H9 (cell line): ENCODE measurements at regions not wholly inside any gene's neighbourhood (a gene's known extent, or its start where the extent isn't known, plus 50 kb on each side); places are given as distances from the start of the nearest gene placed in this dataset.

Experiments used
- DNase-seq: peaks from one replicate; pipeline ENCODE4 v3.0.0-alpha.2; 2017
- H2AFZ ChIP-seq: one replicate; pipeline ENCODE4 v1.6.1; 2013; ENCODE audit warnings: mild to moderate bottlenecking, low read length, control low read depth, moderate library complexity
- H2AK5ac ChIP-seq: 2 replicates; pipeline ENCODE4 v1.6.1; 2013; ENCODE audit warnings: low read length, control low read depth, mixed read lengths; ENCODE audit not compliant: insufficient read length
- H2BK120ac ChIP-seq: one replicate; pipeline ENCODE4 v1.6.1; 2013; ENCODE audit warnings: low read depth, mild to moderate bottlenecking, low read length, control low read depth, inconsistent platforms; ENCODE audit not compliant: poor library complexity, severe bottlenecking
- H2BK12ac ChIP-seq: 2 replicates; pipeline ENCODE4 v1.6.1; 2013; ENCODE audit warnings: low read length, control low read depth, mixed read lengths, low read depth; ENCODE audit not compliant: insufficient read length
- H2BK15ac ChIP-seq: 2 replicates; pipeline ENCODE4 v1.6.1; 2013; ENCODE audit warnings: low read depth, low read length, control low read depth
- H2BK20ac ChIP-seq: one replicate; pipeline ENCODE4 v1.6.1; 2013; ENCODE audit warnings: low read depth, mild to moderate bottlenecking, low read length, control low read depth, inconsistent platforms; ENCODE audit not compliant: poor library complexity, severe bottlenecking
- H2BK5ac ChIP-seq: 2 replicates; pipeline ENCODE4 v1.6.1; 2013; ENCODE audit warnings: low read length, control low read depth, mixed read lengths; ENCODE audit not compliant: insufficient read length
- H3K14ac ChIP-seq: 2 replicates; pipeline ENCODE4 v1.6.1; 2013; ENCODE audit warnings: low read length, control low read depth; ENCODE audit not compliant: insufficient read depth
- H3K18ac ChIP-seq: 2 replicates; pipeline ENCODE4 v1.6.1; 2013; ENCODE audit warnings: low read depth, mild to moderate bottlenecking, mixed read lengths, low read length, control low read depth; ENCODE audit not compliant: insufficient read length
- H3K23ac ChIP-seq: 2 replicates; pipeline ENCODE4 v1.6.1; 2013; ENCODE audit warnings: low read length, control low read depth, mixed read lengths, low read depth; ENCODE audit not compliant: insufficient read length
- H3K23me2 ChIP-seq: 2 replicates; pipeline ENCODE4 v1.6.1; 2013; ENCODE audit warnings: low read depth, mild to moderate bottlenecking, mixed read lengths, low read length, control low read depth; ENCODE audit not compliant: insufficient read length, poor library complexity, severe bottlenecking
- H3K27ac ChIP-seq: 2 replicates; pipeline ENCODE4 v1.5.1; 2013; ENCODE audit warnings: low read length, control low read depth, mixed read lengths, low read depth; ENCODE audit not compliant: insufficient read length
- H3K27me3 ChIP-seq: 2 replicates; pipeline ENCODE4 v1.6.1; 2013; ENCODE audit warnings: low read length, control low read depth, inconsistent platforms; ENCODE audit not compliant: insufficient read depth
- H3K4ac ChIP-seq: 2 replicates; pipeline ENCODE4 v1.6.1; 2013; ENCODE audit warnings: low read depth, mild to moderate bottlenecking, control low read depth, inconsistent platforms, low read length, moderate library complexity
- H3K4me1 ChIP-seq: 2 replicates; pipeline ENCODE4 v1.6.1; 2013; ENCODE audit warnings: low read length, control low read depth, inconsistent platforms; ENCODE audit not compliant: insufficient read depth
- H3K4me2 ChIP-seq: 2 replicates; pipeline ENCODE4 v1.6.1; 2013; ENCODE audit warnings: low read length, control low read depth, mixed read lengths; ENCODE audit not compliant: insufficient read length, insufficient read depth
- H3K56ac ChIP-seq: 2 replicates; pipeline ENCODE4 v1.6.1; 2013; ENCODE audit warnings: low read depth, mild to moderate bottlenecking, mixed read lengths, low read length, control low read depth; ENCODE audit not compliant: insufficient read length
- H3K79me1 ChIP-seq: 2 replicates; pipeline ENCODE4 v1.6.1; 2013; ENCODE audit warnings: low read depth, mild to moderate bottlenecking, moderate library complexity, low read length, control low read depth, inconsistent platforms; ENCODE audit not compliant: insufficient read depth, poor library complexity, severe bottlenecking
- H3K79me2 ChIP-seq: 2 replicates; pipeline ENCODE4 v1.6.1; 2013; ENCODE audit warnings: low read length, control low read depth, inconsistent platforms; ENCODE audit not compliant: insufficient read depth
- H3K9ac ChIP-seq: 2 replicates; pipeline ENCODE4 v1.6.1; 2013; ENCODE audit warnings: low read length, control low read depth, mixed read lengths; ENCODE audit not compliant: insufficient read length; ENCODE audit errors: extremely low read depth
- H3K9me3 ChIP-seq: one replicate; pipeline ENCODE4 v1.6.1; 2013; ENCODE audit warnings: low read depth, low read length, inconsistent platforms; ENCODE audit not compliant: control insufficient read depth
- H3T11ph ChIP-seq: one replicate; pipeline ENCODE4 v1.6.1; 2013; ENCODE audit warnings: mild to moderate bottlenecking, low read length, control low read depth, inconsistent platforms
- H4K20me1 ChIP-seq: one replicate; pipeline ENCODE4 v1.6.1; 2013; ENCODE audit not compliant: control insufficient read depth, insufficient read length, insufficient read depth
- H4K5ac ChIP-seq: 2 replicates; pipeline ENCODE4 v1.6.1; 2013; ENCODE audit warnings: low read depth, mild to moderate bottlenecking, mixed read lengths, low read length, control low read depth; ENCODE audit not compliant: insufficient read length
- H4K8ac ChIP-seq: replicated peaks from 2 replicates; pipeline ENCODE4 v1.6.1; 2013; ENCODE audit warnings: low read length, control low read depth, mixed read lengths, low read depth; ENCODE audit not compliant: insufficient read length
- H4K91ac ChIP-seq: 2 replicates; pipeline ENCODE4 v1.6.1; 2013; ENCODE audit warnings: low read depth, mild to moderate bottlenecking, moderate library complexity, mixed read lengths, low read length, control low read depth; ENCODE audit not compliant: insufficient read length
- H3K27ac Mint-ChIP-seq, 3 experiments: 2 replicates in 2 of 3; 3 replicates in 1 of 3; pipeline ENCODE4 v1.8.0; 2020 to 2021; ENCODE audit warnings: mixed read lengths in 3 of 3, mild to moderate bottlenecking in 1 of 3, moderate library complexity in 1 of 3
- H3K27me3 Mint-ChIP-seq: 2 replicates; pipeline ENCODE4 v1.8.0; 2021; ENCODE audit warnings: low read depth, mild to moderate bottlenecking, moderate library complexity, mixed read lengths
- H3K36me3 Mint-ChIP-seq, 3 experiments: 2 replicates in 2 of 3; 3 replicates in 1 of 3; pipeline ENCODE4 v1.8.0; 2020 to 2021; ENCODE audit warnings: low read depth in 3 of 3, mixed read lengths in 3 of 3; ENCODE audit not compliant: insufficient read depth in 1 of 3
- H3K4me1 Mint-ChIP-seq, 2 experiments: 2 replicates each; pipeline ENCODE4 v1.8.0; 2020; ENCODE audit warnings: mixed read lengths in 2 of 2
- H3K4me3 Mint-ChIP-seq, 2 experiments: 2 replicates in 1 of 2; 3 replicates in 1 of 2; pipeline ENCODE4 v1.8.0; 2020 to 2021; ENCODE audit warnings: mild to moderate bottlenecking in 2 of 2, mixed read lengths in 2 of 2, moderate library complexity in 1 of 2
- H3K9me3 Mint-ChIP-seq, 2 experiments: 2 replicates in 1 of 2; 3 replicates in 1 of 2; pipeline ENCODE4 v1.8.0; 2020; ENCODE audit warnings: mild to moderate bottlenecking in 2 of 2, mixed read lengths in 2 of 2, moderate library complexity in 1 of 2
- CTCF ChIP-seq: fragments of 200-600 bp; sonication (generic); conservative IDR thresholded peaks from 3 replicates; pipeline ENCODE4 v1.8.0; 2021; ENCODE audit warnings: antibody characterized with exemption, mild to moderate bottlenecking
- WGBS: extraction: QIAGEN DNeasy Blood & Tissue Kit; methylation state at CpG from one replicate; pipeline ENCODE4 v1.1.7; 2013; ENCODE audit warnings: missing lambda C conversion rate, low lambda C conversion rate, mixed read lengths; ENCODE audit not compliant: insufficient read length; ENCODE audit errors: extremely low coverage; 5-methylcytosine and 5-hydroxymethylcytosine counted together

- no peak overlapping the region for H4K5ac ChIP-seq
- no peaks in the 10 kb centered on the region for H4K20me1 ChIP-seq
- no peak overlapping the region for H3K18ac ChIP-seq
- H3K23ac ChIP-seq, result no peak overlapping the region
- no peak overlapping the region for H2BK12ac ChIP-seq
- H3K4me1 Mint-ChIP-seq, result peaks cover 12 to 13% of the 10 kb centered on the region in 2 experiments
- H3T11ph ChIP-seq, result no peak overlapping the region
- no peak overlapping the region for H4K91ac ChIP-seq
- H2BK15ac ChIP-seq, result no peak overlapping the region
- H3K79me1 ChIP-seq, result no peaks in the 10 kb centered on the region
- WGBS, result no CpG with 5 or more reads among the region's 2 CpGs
- H3K9me3 ChIP-seq, result no peaks in the 10 kb centered on the region
- H3K56ac ChIP-seq, result no peak overlapping the region
- H3K9me3 Mint-ChIP-seq, result no peaks in the 10 kb centered on the region; a peak in 1 of 5 replicates
- H2AK5ac ChIP-seq, result no peak overlapping the region
- H2BK5ac ChIP-seq, result no peak overlapping the region
- DNase-seq, result no peak
- H3K23me2 ChIP-seq, result no peaks in the 10 kb centered on the region
- H3K4me2 ChIP-seq, result no peak overlapping the region
- no peak overlapping the region for H3K4ac ChIP-seq
- H3K9ac ChIP-seq, result no peak overlapping the region
- no peak overlapping the region for H3K4me3 Mint-ChIP-seq
- H3K4me1 ChIP-seq, result no peaks in the 10 kb centered on the region
- H3K36me3 Mint-ChIP-seq, result peaks cover 0 to 26% (median 0%) of the 10 kb centered on the region in 3 experiments; a peak in 3 of 7 replicates
- no peak overlapping the region for H2BK120ac ChIP-seq
- H2AFZ ChIP-seq, result no peak overlapping the region
- TF ChIP-seq CTCF, result no peak
- no peak overlapping the region for H4K8ac ChIP-seq
- no peak overlapping the region for H2BK20ac ChIP-seq
- H3K27me3 Mint-ChIP-seq, result no peaks in the 10 kb centered on the region
- H3K27ac Mint-ChIP-seq, result peak overlapping the region in 1 of 3 experiments; percentile 87; a peak in 1 of 7 replicates
- H3K27me3 ChIP-seq, result no peaks in the 10 kb centered on the region
- no peak overlapping the region for H3K27ac ChIP-seq
- H3K14ac ChIP-seq, result no peak overlapping the region
- no peaks in the 10 kb centered on the region for H3K79me2 ChIP-seq
These were observed 50.5 kb upstream of the C5orf46 start for GRCh38 chr5:147956842-147957223.
